GM10266 (cell line): ENCODE measurements at regions not wholly inside any gene's neighbourhood (a gene's known extent, or its start where the extent isn't known, plus 50 kb on each side); places are given as distances from the start of the nearest gene placed in this dataset.

Experiments
- DNase-seq: peaks from one replicate; pipeline ENCODE4 v3.0.0; 2012; ENCODE audit errors: extremely low spot score
- TF ChIP-seq, protein P1 (sequence below): IDR thresholded peaks from 2 replicates; pipeline ENCODE4 v1.5.1; 2012; ENCODE audit warnings: mild to moderate bottlenecking, low read depth; ENCODE audit not compliant: control insufficient read depth, insufficient read depth; ENCODE audit errors: missing control alignments

DNA sequence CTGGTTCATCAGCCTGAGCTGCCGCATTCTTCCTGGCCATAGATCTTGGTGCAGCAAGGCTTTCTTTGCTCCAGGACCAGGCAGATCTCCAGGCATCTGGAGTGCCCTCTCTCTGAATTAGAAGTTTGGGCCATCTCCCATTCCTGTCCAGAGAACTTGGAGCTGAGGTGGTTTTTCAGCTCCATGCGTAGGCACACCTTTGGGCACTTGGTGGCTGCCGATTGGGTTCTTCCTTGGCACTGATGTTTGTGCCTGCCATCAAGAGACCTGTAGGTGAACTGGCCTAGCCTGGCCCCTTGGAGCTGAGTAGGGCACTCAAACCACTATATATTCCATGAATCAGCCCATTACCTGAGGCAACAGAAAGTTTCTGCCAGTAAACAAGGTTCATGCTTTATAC lies 206.0 kb upstream of the PCDH17 start:
- TF ChIP-seq, protein P1, sequence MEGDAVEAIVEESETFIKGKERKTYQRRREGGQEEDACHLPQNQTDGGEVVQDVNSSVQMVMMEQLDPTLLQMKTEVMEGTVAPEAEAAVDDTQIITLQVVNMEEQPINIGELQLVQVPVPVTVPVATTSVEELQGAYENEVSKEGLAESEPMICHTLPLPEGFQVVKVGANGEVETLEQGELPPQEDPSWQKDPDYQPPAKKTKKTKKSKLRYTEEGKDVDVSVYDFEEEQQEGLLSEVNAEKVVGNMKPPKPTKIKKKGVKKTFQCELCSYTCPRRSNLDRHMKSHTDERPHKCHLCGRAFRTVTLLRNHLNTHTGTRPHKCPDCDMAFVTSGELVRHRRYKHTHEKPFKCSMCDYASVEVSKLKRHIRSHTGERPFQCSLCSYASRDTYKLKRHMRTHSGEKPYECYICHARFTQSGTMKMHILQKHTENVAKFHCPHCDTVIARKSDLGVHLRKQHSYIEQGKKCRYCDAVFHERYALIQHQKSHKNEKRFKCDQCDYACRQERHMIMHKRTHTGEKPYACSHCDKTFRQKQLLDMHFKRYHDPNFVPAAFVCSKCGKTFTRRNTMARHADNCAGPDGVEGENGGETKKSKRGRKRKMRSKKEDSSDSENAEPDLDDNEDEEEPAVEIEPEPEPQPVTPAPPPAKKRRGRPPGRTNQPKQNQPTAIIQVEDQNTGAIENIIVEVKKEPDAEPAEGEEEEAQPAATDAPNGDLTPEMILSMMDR: no peak
- no peak for DNase-seq

DNA sequence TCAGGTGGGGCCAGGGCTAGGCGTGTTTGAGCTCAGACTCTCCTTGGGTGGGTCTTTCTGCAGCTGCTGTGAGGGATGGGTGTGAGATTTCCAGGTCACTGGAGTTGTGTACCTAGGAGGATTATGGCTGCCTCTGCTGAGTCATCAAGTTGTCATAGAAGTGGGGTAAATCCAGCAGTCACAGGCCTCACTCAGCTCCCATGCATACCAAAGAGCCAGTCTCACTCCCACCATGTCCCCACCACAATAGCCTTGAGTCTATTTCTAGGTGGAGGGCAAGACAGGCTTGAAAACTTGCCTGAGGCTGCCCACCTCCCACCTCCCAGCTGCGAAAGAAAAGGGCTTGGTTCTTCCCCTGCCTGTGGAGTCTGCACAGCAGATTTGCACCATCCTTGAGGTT lies 194.0 kb upstream of the PCDH17 start:
- no peak for DNase-seq
- TF ChIP-seq, protein P1: no peak

DNA sequence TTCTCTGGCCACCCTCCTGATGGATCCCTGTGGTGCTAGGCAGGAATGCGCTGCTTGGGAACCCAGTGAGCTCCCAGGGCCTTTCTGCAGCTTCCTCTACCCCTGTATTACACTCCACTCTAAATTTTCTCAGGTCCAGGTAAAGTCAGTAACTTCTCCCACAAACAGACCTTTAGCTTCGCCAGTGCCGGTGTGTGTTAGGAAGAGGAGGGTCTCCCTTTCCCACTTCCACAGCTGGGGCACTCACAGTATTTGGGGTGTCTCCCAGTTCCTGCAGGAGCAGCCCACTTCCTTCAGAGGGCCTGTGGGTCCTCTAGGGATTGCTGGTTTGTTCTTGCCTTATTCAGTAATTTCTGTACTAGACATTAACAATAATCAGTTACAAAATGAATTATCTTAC lies 193.5 kb upstream of the PCDH17 start:
- DNase-seq: no peak

DNA sequence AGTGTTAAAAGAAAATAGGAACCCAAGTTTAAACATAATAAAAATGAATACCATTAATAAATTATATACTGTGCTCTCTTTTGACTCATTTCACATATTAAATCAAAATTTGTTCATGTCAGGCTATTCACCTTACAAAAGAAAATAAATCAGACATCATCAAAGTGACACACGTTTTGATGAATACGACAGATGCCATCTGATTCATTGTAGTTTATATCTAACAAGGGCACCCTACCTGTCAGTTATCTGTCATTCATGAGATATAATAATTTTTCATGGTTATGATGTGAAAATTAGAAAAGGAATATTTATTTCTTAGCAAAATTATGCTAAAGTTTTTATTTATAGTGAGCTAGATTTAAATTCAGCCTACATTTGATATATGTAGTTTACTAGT lies 188.1 kb upstream of the PCDH17 start:
- TF ChIP-seq, protein P1: no peak
- DNase-seq: no peak

More for the DNA sequence above, 193.5 kb upstream of the PCDH17 start:
- TF ChIP-seq, protein P1: no peak

DNA sequence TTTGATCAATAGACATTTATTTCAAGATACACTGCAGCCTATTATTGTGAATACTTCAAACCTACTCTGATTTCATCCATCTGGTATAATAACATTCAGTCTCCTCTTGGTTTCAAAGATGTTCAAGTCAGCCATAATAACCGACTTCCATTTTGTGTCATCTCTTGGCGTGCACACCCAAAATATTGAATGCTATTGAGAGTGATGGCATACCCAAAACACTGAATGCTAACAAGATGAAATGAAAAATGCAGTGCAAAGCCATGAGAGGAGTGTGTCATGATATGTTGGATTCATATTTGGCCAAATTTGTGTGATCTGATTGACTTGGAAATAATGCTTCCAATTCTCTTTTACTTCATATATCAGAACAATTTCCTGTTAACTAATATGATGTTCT lies 181.2 kb upstream of the PCDH17 start:
- TF ChIP-seq, protein P1: no peak

DNA sequence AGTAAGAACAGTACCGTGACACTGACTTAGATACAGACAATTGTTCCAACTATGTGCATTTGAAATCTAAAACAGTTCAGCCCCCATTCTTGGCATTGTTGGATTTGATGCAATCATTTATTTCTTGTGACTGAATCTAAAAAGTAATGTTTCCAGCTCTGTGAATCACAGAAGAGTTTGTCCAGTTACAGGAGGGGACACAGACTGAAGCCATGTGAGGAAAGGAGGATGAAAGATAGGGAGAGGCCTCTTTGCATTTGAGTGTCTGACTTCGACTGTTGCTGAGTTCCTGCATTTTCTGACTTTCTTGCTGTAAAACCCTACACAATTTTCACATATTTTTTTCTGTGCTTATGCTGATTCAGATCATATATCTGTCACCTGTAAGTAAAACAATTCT lies 179.3 kb upstream of the PCDH17 start:
- DNase-seq: no peak
- TF ChIP-seq, protein P1: no peak

More for the DNA sequence above, 181.2 kb upstream of the PCDH17 start:
- no peak for DNase-seq

DNA sequence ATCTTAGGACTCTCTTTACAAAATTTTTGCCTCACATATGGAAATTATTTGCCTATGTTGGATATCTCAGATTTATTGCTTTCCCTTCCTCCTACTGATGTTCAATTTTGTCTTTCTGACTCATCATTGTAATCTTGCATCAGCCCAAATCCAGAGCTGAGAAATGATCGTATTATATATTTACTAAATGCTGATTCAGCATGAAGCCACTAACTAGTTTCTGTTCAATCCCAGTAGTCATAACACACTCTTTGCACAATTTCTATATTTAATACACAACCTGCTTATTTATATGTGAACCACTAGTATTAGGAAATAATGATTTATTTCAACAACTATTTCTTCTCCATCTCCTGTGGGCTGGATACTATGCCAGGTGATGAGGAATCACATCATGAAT lies 161.1 kb upstream of the PCDH17 start:
- DNase-seq: no peak
- TF ChIP-seq, protein P1: no peak
